ENCODE measurements at regions not wholly inside any gene's neighbourhood (a gene's known extent, or its start where the extent isn't known, plus 50 kb on each side); places are given as distances from the start of the nearest gene placed in this dataset.

GRCh38 chr5:96569770-96570169, 92.4 kb upstream of the CAST start:
- no peak for TF ChIP-seq CTCF (conservative IDR thresholded peaks at IDR 0.05; ENCODE audit: low read length)
- no peak for TF ChIP-seq EZH2phosphoT487 (IDR thresholded peaks at IDR 0.05; ENCODE audit: borderline replicate concordance, low read depth, low read length)
- no peak overlapping the region for H3K27ac ChIP-seq (ENCODE audit: low read depth, low read length, poor library complexity, severe bottlenecking)
- ChIA-PET POLR2A (interaction anchor here (1.4 kb wide), 1 partner anchor 11 kb away, joined by 3 read pairs; no protein-coding TSS in a partner anchor), CTCF (ENCODE audit: unreplicated experiment) (no interaction called here)
- no peaks in the 10 kb centered on the region for H3K4me1 ChIP-seq (ENCODE audit: insufficient read depth, low read length, poor library complexity, severe bottlenecking)
- no peaks in the 10 kb centered on the region for H3K9me2 ChIP-seq (ENCODE audit: insufficient read depth, low read length)
- no peak overlapping the region for H2AFZ ChIP-seq (ENCODE audit: low read length)
- no peaks in the 10 kb centered on the region for H3K36me3 ChIP-seq (ENCODE audit: insufficient read depth, low read length)
- no peaks in the 10 kb centered on the region for H3K79me2 ChIP-seq (ENCODE audit: insufficient read depth, low read depth, low read length)
- DNase-seq (ENCODE audit: low spot score): no peak
- no peak overlapping the region for H3K4me3 ChIP-seq (ENCODE audit: low read depth, low read length, poor library complexity, severe bottlenecking)
- H3K4me2 ChIP-seq (ENCODE audit: low read length): no peak overlapping the region
- H4K20me1 ChIP-seq (ENCODE audit: insufficient read depth, low read length): no peaks in the 10 kb centered on the region
- BruUV-seq (replicated peaks): no TSS peak
- intact Hi-C loops (cut with micrococcal nuclease; ENCODE audit: unreplicated experiment): no loop called here
- H3K9me3 ChIP-seq (ENCODE audit: low read length): no peaks in the 10 kb centered on the region

GRCh38 chr5:96572864-96573512, 89.2 kb upstream of the CAST start:
- POLR2A ChIA-PET: interaction anchor here (0.6 to 1.0 kb wide), 2 partner anchors 13 to 376 kb away, joined by 3 read pairs; no protein-coding TSS in a partner anchor
- no peak for DNase-seq (ENCODE audit: low spot score)

More at GRCh38 chr5:96572864-96573512, 89.2 kb upstream of the CAST start:
- no peak overlapping the region for H3K4me3 ChIP-seq (ENCODE audit: low read depth, low read length, poor library complexity, severe bottlenecking)
- H3K79me2 ChIP-seq (ENCODE audit: insufficient read depth, low read depth, low read length): no peaks in the 10 kb centered on the region
- no peak overlapping the region for H2AFZ ChIP-seq (ENCODE audit: low read length)
- CTCF ChIA-PET (ENCODE audit: unreplicated experiment): no interaction called here
- H3K4me1 ChIP-seq (ENCODE audit: insufficient read depth, low read length, poor library complexity, severe bottlenecking): no peaks in the 10 kb centered on the region
- TF ChIP-seq EZH2phosphoT487 (IDR thresholded peaks at IDR 0.05; ENCODE audit: borderline replicate concordance, low read depth, low read length): no peak
- no peak for TF ChIP-seq CTCF (conservative IDR thresholded peaks at IDR 0.05; ENCODE audit: low read length)
- no peak overlapping the region for H3K4me2 ChIP-seq (ENCODE audit: low read length)
- H3K36me3 ChIP-seq (ENCODE audit: insufficient read depth, low read length): no peaks in the 10 kb centered on the region
- H4K20me1 ChIP-seq (ENCODE audit: insufficient read depth, low read length): no peaks in the 10 kb centered on the region
- H3K27ac ChIP-seq (ENCODE audit: low read depth, low read length, poor library complexity, severe bottlenecking): no peak overlapping the region
- intact Hi-C loops (cut with micrococcal nuclease; ENCODE audit: unreplicated experiment): no loop called here
- no peaks in the 10 kb centered on the region for H3K9me2 ChIP-seq (ENCODE audit: insufficient read depth, low read length)
- no peaks in the 10 kb centered on the region for H3K9me3 ChIP-seq (ENCODE audit: low read length)
- no TSS peak for BruUV-seq (replicated peaks)

Measured in OCI-LY7 (cell line).